GM21717 (cell line): ENCODE measurements at regions not wholly inside any gene's neighbourhood (a gene's known extent, or its start where the extent isn't known, plus 50 kb on each side); places are given as distances from the start of the nearest gene placed in this dataset.

Experiments used
- ATAC-seq: cut with Tn5 transposase; IDR thresholded peaks from one replicate; pipeline ENCODE4 v1.9.1; 2021; ENCODE audit warnings: mild to moderate bottlenecking, moderate library complexity; ENCODE audit not compliant: unreplicated experiment

DNA sequence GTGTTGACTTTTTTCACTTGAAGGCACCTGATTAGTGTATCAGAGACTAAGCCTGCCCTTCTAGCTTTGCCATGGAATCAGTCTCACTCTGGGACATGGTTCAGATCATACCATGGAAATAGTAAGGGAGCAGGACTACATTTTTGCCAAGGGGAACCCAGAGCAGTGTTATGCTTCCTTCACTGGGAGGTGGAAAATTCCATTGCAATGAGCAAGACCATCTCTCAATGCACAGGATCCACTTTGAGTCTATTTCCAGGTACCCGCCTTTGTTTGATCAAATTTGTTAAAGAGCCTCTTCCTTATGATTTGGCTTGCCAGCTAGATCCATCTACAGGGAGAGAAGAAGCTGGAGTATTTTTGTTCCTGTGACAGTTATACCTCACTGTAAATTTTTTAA is 395.8 kb downstream of the MTX2 start:
- ATAC-seq: no peak

DNA sequence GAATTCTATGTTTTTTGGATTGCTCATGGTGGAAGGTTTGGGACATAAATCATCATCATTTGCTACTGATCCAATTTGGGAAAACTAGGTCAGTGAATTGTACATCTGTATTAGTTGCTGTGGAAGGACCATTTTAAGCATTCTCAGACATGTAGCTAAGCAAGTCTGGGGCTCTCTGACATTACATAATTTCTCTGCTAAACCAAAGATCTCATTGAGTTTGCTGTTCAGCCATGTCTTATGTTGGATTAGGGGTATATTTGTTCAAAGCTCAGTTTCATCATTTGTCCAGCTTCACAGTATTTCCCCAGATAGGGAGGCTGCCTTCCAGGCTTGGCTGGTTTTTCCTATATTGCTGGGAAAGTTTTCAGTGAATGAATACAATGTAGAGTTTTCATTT is 399.7 kb downstream of the MTX2 start:
- no peak for ATAC-seq

DNA sequence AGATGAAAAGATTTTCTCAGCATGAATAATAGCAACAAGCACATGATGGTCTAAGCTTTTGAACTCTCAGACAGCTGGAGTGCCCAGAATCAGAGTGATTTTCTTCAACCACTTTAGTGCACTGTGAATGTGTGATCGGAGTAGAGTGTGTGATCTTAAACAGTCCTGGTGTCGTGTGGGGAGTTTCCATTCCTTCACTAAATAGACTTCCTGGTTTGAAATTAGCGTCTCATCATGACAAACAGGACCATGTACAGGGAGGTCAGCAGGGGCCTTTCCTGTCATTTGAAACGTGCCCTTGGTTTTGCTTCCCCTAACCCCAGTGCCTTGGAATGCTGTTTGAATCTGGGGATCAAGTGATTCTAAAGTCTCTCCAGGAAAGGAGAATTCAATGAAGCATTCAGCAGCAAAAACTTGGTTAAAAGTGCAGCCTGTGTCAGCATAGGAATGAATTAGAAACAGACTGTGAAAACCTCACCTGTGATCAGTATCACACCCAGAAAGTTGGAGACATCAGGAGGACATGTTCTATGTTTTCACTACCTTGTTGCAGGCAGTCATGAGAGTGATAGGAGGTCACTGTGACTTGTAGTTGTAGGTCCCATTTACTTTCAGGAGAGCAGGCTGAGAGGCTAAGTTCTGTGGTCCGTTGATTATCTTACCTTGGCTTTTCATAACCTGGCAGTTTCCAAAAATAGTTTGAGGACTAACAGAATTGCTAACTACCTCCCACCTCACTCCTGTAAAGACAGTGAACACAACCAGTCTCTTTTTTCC is 400.3 kb downstream of the MTX2 start:
- ATAC-seq: peak; percentile 58

DNA sequence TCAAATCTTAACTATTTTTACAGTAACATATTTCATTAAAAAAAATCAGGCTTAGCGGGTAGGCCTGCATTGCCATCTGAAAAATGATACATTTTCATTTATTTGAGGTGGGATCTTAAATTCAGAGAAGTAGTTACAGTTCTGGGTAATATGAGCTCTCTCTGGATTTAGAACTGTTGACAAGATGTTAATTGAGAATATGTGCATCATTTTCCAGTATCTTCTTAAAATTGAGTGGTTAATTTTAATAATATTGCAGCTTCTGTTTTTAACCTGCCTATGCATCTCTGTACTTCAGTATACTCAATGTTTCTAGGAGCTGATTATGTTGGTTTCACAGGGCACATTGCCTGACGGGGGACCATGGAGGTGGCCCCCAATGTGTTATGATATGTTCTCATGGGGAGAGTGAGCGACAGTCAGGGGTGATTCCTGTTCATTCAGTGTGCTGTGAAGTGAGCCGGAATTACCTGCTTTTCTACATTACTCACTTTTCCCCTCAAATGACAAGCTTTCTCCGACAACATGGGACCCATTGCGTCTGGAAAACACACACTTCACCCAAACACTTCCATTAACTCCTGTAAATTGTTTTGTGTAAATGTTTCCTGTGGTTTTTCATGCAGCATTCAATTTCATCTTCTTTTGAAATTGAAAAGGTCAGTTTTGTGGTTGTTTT is 406.2 kb downstream of the MTX2 start:
- ATAC-seq: no peak

DNA sequence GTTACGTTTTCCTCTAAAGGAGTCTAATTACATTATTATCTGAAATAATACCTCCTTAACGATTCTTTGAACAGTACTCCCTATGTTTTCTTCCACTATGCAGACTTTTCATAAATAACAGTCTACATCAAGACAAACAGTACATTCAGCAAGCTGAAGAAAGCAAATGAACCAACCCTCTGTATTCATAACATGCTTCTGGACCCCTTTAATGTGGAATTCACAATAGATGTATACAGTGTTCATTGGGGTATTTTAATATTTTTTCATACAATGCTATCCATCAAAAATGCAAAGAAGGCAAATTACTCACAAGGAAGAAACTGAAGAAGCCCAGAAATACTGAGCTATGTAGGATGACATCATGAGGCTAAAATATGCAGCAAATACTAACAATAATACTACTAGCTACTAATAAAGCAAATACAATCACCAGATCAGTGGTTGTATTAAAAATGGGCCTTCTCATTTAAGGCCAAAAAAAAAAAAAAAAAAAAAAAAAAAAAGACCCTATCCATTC is 408.6 kb downstream of the MTX2 start:
- ATAC-seq: no peak

DNA sequence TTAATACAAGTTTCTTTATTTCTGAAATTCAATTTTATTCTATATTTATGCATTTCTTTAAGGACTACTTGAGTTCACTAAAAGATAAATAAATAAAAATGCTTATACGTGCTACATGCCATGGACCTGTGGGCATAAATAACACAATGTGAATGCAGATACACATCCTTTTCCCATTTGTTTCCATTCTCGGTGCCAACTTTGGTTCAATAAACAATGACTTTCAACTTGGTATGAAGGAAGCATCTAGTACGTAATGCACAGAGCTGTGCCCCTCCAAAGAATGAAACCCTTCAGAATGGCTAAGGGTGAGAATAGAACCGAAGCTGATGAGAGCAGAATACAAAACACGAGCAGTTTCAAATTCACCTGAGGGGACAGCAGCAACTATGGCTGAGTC is 409.3 kb downstream of the MTX2 start:
- no peak for ATAC-seq

DNA sequence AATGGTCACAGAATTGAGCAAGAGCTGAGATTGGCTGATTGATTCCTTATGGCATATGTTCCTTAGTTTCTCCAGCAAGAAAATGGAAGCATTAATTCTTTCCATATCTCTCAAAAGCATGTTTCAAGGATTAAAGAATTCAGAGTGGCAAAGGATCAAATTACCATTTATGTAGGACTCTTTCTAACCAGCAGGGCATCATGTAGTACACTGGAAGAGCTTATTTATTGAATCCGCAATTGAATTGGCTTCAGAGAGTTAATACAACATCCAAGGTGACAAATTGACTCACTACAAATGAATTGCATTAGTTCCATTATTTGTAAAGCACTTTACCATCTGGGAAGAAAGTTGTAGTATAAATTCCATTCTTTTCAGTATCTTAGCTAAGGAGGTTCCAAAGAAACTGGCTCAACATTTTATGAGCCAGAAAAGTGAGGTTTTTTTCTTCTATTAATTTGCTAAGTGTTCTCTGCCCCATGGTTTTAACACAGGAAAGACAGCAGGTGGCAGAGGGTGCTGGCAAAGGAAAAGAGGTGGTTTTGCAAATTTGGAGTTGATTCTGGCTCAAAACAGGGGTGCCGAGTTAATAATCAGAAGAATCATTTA is 409.9 kb downstream of the MTX2 start:
- ATAC-seq: no peak

DNA sequence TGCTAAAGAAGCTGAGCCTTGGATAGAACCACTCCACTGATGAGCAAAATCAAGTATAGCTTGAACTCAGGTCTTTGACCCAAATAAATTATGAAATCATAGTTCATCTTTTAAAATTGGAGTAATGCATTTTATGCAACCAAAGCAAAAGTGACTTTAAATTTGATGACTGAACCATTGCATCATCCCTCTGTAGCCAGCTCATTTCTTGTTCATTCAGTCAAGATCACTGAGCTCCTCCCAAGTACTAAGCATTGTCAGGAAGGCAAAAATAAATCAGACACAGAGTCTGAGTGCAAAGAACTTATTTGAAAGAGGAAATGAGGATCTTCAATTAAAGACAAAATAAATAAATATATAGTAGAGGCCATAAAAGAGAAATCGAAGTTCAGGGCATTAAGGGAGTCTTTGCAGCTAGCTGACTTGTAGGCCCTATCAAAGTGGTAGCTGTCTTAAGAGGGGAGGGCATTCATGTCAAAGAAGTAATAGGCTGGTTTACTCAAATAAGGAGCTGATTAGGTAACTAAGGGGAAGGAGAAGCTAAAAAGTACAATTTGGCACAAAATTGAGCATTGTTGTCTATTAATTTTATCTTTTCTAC is 411.8 kb downstream of the MTX2 start:
- ATAC-seq: no peak

DNA sequence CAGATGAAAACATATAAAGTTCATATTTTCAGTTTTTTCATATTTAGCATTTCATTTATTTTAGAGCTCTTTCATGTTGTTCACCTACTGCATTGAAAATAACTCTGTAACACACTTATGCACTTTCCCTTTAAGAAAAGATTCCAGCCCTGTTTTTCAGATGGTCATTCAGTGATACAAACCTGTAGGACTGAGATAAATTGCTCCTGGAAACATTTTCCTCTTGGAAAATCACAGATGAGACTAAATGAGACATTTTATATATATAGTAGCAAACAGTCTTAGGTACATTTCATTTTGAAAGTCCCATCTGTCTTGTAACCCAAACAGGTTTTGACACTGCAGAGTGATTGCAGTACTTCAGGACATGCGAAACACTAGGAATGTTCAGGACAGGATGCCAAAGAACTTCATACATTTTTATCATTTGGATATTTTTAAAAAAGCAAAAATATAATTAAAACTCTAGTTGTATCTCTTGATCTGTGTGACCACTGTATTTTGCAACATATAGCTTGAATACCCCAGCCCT is 412.4 kb downstream of the MTX2 start:
- ATAC-seq: no peak

DNA sequence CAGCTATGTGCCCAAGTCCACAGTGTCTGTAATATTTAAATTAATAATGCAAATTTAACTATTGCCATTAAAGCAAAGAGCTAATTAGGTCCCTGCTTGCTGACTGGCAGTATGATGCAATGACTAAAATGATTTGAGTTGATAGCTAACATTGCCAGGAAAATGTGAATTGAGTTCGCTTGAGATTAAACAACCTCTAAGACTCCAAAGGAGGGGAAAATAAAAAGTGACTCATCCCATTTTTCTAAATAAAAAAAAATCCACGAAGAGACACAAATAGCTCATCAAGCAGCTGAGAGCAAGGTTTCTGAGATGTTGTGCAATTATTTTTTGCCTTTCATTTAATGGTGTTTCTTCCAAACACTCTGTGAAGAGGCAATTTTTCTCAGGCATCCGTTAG is 413.0 kb downstream of the MTX2 start:
- no peak for ATAC-seq

DNA sequence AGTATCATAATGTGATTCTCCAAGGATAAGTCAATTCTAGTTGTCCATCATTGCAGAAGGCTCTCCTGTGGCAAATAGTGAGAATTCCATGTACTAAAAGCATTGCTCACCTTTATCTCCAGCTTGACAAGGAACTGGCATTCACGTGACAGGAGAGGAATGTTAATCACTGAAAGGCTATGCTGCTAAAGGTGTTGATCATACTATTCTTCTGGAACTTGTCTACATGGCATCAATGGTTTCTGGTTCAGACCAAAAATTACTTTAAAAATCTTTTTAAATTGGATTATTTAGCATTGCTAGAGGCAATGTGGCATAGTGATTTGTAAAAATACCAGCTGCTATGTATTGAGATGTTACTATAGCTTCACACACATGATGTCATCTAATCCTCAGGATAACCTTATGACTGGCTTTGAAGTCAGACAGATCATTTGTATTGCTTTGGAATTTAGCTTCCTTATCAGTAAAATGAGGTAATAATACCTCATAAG is 414.4 kb downstream of the MTX2 start:
- no peak for ATAC-seq

DNA sequence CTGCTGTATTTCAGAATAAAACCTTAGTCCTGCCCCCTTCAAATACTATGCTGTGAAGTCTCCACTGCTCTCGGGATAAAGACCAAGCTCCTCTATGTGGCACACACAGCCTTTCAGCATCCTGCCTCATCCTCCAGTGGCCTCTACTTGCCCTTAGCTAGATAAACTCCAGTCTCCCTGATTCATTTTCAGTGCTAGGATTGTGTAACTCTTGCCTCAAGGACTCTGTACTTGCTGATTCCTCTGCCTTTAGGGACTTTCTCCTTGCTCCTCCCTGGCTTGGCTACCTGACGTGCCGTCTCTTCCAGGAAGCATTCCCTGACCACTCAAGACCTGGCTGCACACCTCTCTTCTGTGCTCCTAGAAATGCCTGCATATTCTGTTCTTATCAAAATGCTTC is 416.7 kb downstream of the MTX2 start:
- ATAC-seq: no peak

DNA sequence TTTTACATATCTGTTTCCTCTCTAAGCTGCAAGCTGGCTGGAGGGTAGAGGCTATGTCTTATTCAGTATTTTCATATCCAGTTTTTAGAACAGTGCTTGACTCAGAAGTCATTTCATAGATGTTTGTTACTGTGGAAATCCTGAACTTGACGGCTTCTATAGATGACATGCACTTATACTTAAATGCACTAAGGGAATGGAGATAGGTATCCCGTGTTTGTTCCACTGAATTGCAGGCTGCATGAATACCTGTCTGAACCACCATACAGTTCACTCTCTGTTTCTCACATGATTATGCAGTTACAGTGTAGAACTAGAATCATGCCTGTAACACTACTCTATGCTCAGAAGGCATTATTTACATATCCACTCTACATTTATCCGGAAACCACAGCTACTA is 417.1 kb downstream of the MTX2 start:
- ATAC-seq: no peak

DNA sequence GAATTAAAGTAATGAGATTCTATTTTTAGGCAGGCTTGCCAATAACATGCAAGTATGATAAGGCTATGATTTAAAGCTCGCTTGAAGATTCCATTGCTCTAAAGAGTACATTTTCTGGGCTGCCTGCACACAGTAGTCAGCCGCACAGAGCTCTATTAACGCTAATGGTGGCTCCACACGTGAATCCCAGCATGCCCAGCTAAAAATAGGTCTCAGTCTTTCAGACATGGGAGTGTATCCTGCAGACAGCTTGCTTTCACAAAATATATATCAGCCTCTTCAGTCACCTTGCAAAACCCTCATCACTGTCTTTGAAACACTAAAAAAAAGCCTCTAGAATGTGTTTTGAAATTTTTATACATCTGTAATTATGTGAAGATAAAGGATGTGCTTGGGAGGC is 418.1 kb downstream of the MTX2 start:
- no peak for ATAC-seq

DNA sequence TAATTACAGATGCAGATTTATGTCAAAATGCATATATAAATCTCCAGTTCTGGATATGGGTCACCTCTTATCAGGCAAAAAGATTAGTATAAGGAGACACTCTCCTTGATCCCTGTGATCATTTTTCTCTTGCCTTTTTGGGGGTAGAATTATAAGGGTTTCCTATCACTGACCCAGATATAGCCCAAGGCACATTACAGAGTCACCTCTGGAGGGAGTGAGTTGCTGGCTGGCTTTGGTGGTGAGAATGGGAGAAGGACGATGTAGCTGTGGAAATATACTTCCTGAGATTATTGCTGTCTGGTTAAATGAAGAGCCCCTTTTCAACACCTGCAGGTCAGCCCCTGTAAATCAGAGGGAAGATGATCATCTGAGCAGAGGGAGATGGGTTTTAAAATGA is 418.7 kb downstream of the MTX2 start:
- no peak for ATAC-seq

DNA sequence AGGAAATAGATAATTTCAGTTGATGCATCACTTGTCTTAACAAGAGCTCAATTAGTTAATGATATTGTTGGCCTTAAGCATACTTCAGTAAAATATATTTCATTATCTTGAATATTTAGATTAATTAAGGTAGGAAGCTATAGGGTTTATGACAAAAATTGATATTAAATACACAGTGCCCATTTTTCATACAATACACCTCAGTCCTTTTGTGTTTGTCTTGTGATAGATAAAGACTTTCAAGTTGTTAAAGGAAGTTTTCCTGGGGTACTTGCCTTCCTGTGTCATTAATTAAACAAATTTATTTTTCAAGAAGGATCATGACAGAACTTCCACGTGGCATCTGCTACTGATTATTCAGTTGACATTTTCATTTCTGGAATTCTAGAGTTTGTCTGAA is 420.5 kb downstream of the MTX2 start:
- no peak for ATAC-seq

DNA sequence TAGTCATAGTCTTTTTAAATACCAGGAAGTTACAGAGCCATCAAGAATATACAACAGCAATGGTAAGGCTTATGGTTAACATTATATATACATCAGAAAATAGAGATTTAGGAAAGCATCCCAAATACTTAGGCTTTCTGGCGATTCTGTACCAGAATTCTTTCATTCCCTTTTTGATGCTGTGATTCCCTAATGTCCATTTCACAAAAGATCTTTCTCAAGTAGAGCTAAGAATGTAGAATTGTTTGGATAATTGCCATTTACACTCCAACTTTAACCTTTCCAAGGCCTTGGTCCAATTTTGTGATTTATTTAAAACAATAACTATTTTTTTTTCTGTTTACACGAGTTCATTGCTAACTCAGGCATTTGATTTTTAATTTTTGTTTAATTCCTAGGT is 422.2 kb downstream of the MTX2 start:
- ATAC-seq: no peak

DNA sequence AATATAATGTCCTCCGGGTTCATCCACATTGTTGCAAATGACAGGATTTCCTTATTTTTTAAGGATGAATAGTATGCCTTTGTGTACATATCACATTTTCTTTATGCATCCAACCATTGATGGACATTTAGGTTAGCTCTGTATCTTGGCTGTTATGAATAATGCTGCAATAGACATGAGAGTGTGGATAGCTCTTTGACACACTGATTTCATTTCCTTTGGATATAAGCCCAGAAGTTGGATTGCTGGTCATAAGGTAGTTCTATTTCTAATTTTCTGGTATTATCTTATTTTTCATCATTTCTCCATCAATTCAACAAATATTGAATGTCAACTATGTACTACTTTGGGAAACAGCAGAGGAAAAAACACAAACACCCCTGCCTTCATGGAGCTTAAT is 423.3 kb downstream of the MTX2 start:
- no peak for ATAC-seq

DNA sequence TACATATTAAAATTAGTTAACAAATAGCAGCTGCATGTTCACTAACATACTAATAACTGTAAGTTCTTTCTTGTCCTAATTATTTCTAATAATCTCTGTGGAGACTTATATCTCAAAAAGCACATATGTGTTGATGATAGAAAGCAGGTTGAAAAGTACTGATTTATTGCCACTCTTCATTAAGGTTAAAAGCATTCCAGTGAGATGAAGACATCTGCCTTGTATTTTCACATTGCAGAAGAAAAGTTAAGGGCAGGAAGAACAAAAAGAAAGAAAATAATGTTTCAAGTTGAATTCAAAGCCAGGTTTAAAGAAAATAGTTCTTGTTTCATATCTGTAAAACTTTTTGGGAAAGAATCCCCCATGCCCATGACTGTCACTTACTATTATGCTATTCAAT is 429.9 kb downstream of the MTX2 start:
- ATAC-seq: no peak

DNA sequence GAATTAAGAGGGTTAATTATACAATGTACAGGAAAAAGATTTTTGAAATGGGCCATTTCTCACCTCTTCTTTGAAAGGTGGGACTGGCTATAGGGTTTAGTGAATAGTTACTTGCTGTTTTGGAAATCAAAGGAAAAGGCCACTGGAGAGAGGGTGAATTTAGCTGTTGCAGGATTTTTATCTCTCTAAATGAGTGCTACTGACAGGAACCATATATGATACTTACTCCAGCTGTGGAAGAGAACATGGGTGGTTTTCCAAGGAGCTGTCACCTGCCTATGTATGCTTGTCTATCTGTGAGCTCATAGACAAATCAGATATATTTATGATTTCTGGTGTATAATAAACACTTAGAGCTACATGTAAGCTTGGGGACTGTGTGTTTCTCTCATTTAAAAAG is 430.4 kb downstream of the MTX2 start:
- no peak for ATAC-seq

DNA sequence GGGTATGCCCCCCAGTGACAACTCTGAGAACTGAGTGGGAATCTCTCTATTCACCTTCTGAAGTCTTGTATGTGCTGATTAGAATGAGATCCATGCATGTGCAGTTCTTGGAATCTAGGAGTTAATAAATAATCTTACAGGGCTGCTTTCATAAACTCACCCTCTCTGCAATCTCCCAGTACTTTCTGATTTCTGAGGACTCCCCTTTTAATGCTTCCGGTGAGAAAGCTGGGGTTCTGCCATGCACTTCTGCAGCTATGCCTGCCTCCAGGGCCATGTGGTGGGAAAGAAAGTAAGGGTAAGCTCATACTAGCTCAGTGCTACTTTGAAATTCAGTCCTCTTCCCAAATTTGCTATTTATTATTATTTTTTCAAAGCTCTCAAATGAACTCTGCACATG is 432.9 kb downstream of the MTX2 start:
- no peak for ATAC-seq
